ENCODE measurements at regions not wholly inside any gene's neighbourhood (a gene's known extent, or its start where the extent isn't known, plus 50 kb on each side); places are given as distances from the start of the nearest gene placed in this dataset.

DNA sequence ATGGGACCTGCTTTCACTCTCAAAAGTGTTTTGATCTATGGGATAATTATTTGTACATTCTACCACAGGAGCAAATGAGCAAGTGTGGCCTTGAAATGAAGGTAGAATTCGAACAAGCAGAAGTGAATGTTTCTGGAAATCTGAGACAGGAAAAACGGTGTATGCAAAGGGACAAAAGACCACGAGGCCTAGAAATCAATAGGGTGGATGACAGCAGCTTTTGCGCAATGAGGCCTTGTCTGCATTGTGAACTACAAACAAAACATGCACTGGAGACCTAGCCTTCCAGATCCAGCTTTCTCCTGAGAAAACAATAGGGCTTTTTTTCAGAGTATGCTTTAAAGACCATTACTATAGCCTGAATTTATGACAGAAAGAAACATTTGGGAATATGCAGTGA, 1137.0 kb downstream of the ROBO2 start (continued):
- TF ChIP-seq, protein P1, sequence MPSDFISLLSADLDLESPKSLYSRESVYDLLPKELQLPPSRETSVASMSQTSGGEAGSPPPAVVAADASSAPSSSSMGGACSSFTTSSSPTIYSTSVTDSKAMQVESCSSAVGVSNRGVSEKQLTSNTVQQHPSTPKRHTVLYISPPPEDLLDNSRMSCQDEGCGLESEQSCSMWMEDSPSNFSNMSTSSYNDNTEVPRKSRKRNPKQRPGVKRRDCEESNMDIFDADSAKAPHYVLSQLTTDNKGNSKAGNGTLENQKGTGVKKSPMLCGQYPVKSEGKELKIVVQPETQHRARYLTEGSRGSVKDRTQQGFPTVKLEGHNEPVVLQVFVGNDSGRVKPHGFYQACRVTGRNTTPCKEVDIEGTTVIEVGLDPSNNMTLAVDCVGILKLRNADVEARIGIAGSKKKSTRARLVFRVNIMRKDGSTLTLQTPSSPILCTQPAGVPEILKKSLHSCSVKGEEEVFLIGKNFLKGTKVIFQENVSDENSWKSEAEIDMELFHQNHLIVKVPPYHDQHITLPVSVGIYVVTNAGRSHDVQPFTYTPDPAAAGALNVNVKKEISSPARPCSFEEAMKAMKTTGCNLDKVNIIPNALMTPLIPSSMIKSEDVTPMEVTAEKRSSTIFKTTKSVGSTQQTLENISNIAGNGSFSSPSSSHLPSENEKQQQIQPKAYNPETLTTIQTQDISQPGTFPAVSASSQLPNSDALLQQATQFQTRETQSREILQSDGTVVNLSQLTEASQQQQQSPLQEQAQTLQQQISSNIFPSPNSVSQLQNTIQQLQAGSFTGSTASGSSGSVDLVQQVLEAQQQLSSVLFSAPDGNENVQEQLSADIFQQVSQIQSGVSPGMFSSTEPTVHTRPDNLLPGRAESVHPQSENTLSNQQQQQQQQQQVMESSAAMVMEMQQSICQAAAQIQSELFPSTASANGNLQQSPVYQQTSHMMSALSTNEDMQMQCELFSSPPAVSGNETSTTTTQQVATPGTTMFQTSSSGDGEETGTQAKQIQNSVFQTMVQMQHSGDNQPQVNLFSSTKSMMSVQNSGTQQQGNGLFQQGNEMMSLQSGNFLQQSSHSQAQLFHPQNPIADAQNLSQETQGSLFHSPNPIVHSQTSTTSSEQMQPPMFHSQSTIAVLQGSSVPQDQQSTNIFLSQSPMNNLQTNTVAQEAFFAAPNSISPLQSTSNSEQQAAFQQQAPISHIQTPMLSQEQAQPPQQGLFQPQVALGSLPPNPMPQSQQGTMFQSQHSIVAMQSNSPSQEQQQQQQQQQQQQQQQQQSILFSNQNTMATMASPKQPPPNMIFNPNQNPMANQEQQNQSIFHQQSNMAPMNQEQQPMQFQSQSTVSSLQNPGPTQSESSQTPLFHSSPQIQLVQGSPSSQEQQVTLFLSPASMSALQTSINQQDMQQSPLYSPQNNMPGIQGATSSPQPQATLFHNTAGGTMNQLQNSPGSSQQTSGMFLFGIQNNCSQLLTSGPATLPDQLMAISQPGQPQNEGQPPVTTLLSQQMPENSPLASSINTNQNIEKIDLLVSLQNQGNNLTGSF (CRISPR knock-in tag; IDR thresholded peaks at IDR 0.05) = no peak
- no peak for TF ChIP-seq ZNF878 (CRISPR knock-in tag; IDR thresholded peaks at IDR 0.05)
- TF ChIP-seq, protein P2, sequence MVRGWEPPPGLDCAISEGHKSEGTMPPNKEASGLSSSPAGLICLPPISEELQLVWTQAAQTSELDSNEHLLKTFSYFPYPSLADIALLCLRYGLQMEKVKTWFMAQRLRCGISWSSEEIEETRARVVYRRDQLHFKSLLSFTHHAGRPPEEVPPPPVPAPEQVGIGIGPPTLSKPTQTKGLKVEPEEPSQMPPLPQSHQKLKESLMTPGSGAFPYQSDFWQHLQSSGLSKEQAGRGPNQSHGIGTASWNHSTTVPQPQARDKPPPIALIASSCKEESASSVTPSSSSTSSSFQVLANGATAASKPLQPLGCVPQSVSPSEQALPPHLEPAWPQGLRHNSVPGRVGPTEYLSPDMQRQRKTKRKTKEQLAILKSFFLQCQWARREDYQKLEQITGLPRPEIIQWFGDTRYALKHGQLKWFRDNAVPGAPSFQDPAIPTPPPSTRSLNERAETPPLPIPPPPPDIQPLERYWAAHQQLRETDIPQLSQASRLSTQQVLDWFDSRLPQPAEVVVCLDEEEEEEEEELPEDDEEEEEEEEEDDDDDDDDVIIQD (CRISPR knock-in tag; IDR thresholded peaks at IDR 0.05; ENCODE audit: low read depth) = peak; percentile 79; the same call in 1 of the 2 replicates
- TF ChIP-seq FOXK1 (CRISPR knock-in tag; IDR thresholded peaks at IDR 0.05; ENCODE audit: borderline replicate concordance, low read depth) = peak; percentile 88; the same call in 1 of the 2 replicates
- TF ChIP-seq FOXA3 (CRISPR knock-in tag; IDR thresholded peaks at IDR 0.05) = peak; percentile 76
- peak; percentile 93 for TF ChIP-seq ONECUT2 (CRISPR knock-in tag; IDR thresholded peaks at IDR 0.05)
- peak; percentile 49; the same call in 1 of the 2 replicates for TF ChIP-seq GABPB1 (CRISPR knock-in tag; IDR thresholded peaks at IDR 0.05)
- TF ChIP-seq CBFB (CRISPR knock-in tag; IDR thresholded peaks at IDR 0.05) = no peak
- no peak for TF ChIP-seq NPAS2 (CRISPR knock-in tag; IDR thresholded peaks at IDR 0.05; ENCODE audit: borderline replicate concordance)
- no peak for TF ChIP-seq ZNF225 (CRISPR knock-in tag; IDR thresholded peaks at IDR 0.05)
- TF ChIP-seq ZNF24 (IDR thresholded peaks at IDR 0.05) = no peak
- TF ChIP-seq, protein P3, sequence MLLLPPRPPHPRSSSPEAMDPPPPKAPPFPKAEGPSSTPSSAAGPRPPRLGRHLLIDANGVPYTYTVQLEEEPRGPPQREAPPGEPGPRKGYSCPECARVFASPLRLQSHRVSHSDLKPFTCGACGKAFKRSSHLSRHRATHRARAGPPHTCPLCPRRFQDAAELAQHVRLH (CRISPR knock-in tag; IDR thresholded peaks at IDR 0.05; ENCODE audit: borderline replicate concordance, low read depth) = no peak
- TF ChIP-seq NFRKB (IDR thresholded peaks at IDR 0.05) = no peak
- TF ChIP-seq, protein P4, sequence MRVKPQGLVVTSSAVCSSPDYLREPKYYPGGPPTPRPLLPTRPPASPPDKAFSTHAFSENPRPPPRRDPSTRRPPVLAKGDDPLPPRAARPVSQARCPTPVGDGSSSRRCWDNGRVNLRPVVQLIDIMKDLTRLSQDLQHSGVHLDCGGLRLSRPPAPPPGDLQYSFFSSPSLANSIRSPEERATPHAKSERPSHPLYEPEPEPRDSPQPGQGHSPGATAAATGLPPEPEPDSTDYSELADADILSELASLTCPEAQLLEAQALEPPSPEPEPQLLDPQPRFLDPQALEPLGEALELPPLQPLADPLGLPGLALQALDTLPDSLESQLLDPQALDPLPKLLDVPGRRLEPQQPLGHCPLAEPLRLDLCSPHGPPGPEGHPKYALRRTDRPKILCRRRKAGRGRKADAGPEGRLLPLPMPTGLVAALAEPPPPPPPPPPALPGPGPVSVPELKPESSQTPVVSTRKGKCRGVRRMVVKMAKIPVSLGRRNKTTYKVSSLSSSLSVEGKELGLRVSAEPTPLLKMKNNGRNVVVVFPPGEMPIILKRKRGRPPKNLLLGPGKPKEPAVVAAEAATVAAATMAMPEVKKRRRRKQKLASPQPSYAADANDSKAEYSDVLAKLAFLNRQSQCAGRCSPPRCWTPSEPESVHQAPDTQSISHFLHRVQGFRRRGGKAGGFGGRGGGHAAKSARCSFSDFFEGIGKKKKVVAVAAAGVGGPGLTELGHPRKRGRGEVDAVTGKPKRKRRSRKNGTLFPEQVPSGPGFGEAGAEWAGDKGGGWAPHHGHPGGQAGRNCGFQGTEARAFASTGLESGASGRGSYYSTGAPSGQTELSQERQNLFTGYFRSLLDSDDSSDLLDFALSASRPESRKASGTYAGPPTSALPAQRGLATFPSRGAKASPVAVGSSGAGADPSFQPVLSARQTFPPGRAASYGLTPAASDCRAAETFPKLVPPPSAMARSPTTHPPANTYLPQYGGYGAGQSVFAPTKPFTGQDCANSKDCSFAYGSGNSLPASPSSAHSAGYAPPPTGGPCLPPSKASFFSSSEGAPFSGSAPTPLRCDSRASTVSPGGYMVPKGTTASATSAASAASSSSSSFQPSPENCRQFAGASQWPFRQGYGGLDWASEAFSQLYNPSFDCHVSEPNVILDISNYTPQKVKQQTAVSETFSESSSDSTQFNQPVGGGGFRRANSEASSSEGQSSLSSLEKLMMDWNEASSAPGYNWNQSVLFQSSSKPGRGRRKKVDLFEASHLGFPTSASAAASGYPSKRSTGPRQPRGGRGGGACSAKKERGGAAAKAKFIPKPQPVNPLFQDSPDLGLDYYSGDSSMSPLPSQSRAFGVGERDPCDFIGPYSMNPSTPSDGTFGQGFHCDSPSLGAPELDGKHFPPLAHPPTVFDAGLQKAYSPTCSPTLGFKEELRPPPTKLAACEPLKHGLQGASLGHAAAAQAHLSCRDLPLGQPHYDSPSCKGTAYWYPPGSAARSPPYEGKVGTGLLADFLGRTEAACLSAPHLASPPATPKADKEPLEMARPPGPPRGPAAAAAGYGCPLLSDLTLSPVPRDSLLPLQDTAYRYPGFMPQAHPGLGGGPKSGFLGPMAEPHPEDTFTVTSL (CRISPR knock-in tag; IDR thresholded peaks at IDR 0.05; ENCODE audit: borderline replicate concordance) = peak; percentile 85
- peak; percentile 52; the same call in 1 of the 2 replicates for TF ChIP-seq SIX4 (CRISPR knock-in tag; IDR thresholded peaks at IDR 0.05)
- TF ChIP-seq NCOA2 (CRISPR knock-in tag; IDR thresholded peaks at IDR 0.05) = peak; percentile 50; the same call in 1 of the 2 replicates
- TF ChIP-seq TOE1 (CRISPR knock-in tag; IDR thresholded peaks at IDR 0.05) = no peak
- TF ChIP-seq, protein P5, sequence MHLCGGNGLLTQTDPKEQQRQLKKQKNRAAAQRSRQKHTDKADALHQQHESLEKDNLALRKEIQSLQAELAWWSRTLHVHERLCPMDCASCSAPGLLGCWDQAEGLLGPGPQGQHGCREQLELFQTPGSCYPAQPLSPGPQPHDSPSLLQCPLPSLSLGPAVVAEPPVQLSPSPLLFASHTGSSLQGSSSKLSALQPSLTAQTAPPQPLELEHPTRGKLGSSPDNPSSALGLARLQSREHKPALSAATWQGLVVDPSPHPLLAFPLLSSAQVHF (CRISPR knock-in tag; IDR thresholded peaks at IDR 0.05) = no peak
